ENCODE measurements at regions not wholly inside any gene's neighbourhood (a gene's known extent, or its start where the extent isn't known, plus 50 kb on each side); places are given as distances from the start of the nearest gene placed in this dataset.

- no peak overlapping the region for H3K9ac ChIP-seq (ENCODE audit: low read length)
- POLR2A ChIA-PET (ENCODE audit: unreplicated experiment): no interaction called here
These were observed 303.5 kb upstream of the MDGA2 start for GRCh38 chr14:47978871-47979270.

DNA sequence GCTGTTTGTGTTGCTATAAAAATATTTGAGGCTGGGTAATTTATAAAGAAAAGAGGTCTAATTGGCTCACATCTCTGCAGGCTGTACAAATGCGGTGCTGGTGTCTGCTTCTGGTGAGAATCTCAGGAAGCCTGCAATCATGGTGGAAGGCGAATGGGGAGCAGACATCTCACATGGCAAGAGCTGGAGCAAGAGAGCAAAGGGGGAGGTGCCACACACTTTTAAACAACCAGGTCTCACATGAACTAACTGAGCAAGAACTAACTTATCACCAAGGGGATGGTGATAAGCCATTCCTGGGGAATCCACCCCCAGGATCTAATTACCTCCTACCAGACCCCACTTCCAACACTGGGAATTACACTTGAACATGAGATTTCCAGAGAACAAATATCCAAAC is 300.7 kb upstream of the MDGA2 start:
- Histone ChIP-seq H4K20me1 (ENCODE audit: low read length) (no peaks in the 10 kb centered on the region), H3K27ac (ENCODE audit: low read length) (no peak overlapping the region), H3K4me2 (ENCODE audit: low read length) (no peak overlapping the region), H3K9ac (ENCODE audit: low read length) (no peak overlapping the region), H3F3A (ENCODE audit: low read length, unreplicated experiment) (no peaks in the 10 kb centered on the region), H3K27me3 (ENCODE audit: low read length) (no peaks in the 10 kb centered on the region; the same call in 1 of the 2 replicates), H3K9me3 (ENCODE audit: low read length) (no peaks in the 10 kb centered on the region), H3K4me1 (ENCODE audit: insufficient read depth, low read length) (no peaks in the 10 kb centered on the region), H3K9me2 (replicated peaks; ENCODE audit: low read length) (no peaks in the 10 kb centered on the region), H3K79me2 (ENCODE audit: low read length) (no peaks in the 10 kb centered on the region), H3K36me3 (ENCODE audit: low read depth, low read length) (no peaks in the 10 kb centered on the region), H3K4me3 (ENCODE audit: low read length) (no peak overlapping the region), H2AFZ (ENCODE audit: low read length) (no peak overlapping the region)
- no peak for ATAC-seq
- intact Hi-C loops (cut with micrococcal nuclease): no loop called here
- no TSS peak for BruUV-seq (replicated peaks)
- TF ChIP-seq EZH2 (IDR thresholded peaks at IDR 0.05; ENCODE audit: low read length, unreplicated experiment): no peak
- TF ChIP-seq EZH2phosphoT487 (IDR thresholded peaks at IDR 0.05; ENCODE audit: borderline replicate concordance, low read length): no peak
- TF ChIP-seq CTCF (conservative IDR thresholded peaks at IDR 0.05; ENCODE audit: low read depth, low read length): no peak
- POLR2A ChIA-PET (ENCODE audit: unreplicated experiment): no interaction called here
- CTCF ChIA-PET: no interaction called here
- no peak for DNase-seq

More at GRCh38 chr14:47978871-47979270, 303.5 kb upstream of the MDGA2 start:
- no TSS peak for BruUV-seq (replicated peaks)
- Histone ChIP-seq H3K4me2 (ENCODE audit: low read length) (no peak overlapping the region), H3F3A (ENCODE audit: low read length, unreplicated experiment) (no peaks in the 10 kb centered on the region), H3K27me3 (ENCODE audit: low read length) (peaks cover 3% of the 10 kb centered on the region; the same call in 1 of the 2 replicates), H3K4me3 (ENCODE audit: low read length) (no peak overlapping the region), H3K9me2 (replicated peaks; ENCODE audit: low read length) (no peaks in the 10 kb centered on the region), H3K4me1 (ENCODE audit: insufficient read depth, low read length) (no peaks in the 10 kb centered on the region), H3K27ac (ENCODE audit: low read length) (no peak overlapping the region), H4K20me1 (ENCODE audit: low read length) (no peaks in the 10 kb centered on the region), H3K36me3 (ENCODE audit: low read depth, low read length) (no peaks in the 10 kb centered on the region), H2AFZ (ENCODE audit: low read length) (no peak overlapping the region), H3K79me2 (ENCODE audit: low read length) (no peaks in the 10 kb centered on the region), H3K9me3 (ENCODE audit: low read length) (no peaks in the 10 kb centered on the region)
- ATAC-seq (no peak), DNase-seq (no peak)
- intact Hi-C loops (cut with micrococcal nuclease): no loop called here
- CTCF ChIA-PET: no interaction called here
- TF ChIP-seq CTCF (conservative IDR thresholded peaks at IDR 0.05; ENCODE audit: low read depth, low read length) (no peak), EZH2 (IDR thresholded peaks at IDR 0.05; ENCODE audit: low read length, unreplicated experiment) (no peak), EZH2phosphoT487 (IDR thresholded peaks at IDR 0.05; ENCODE audit: borderline replicate concordance, low read length) (no peak)

DNA sequence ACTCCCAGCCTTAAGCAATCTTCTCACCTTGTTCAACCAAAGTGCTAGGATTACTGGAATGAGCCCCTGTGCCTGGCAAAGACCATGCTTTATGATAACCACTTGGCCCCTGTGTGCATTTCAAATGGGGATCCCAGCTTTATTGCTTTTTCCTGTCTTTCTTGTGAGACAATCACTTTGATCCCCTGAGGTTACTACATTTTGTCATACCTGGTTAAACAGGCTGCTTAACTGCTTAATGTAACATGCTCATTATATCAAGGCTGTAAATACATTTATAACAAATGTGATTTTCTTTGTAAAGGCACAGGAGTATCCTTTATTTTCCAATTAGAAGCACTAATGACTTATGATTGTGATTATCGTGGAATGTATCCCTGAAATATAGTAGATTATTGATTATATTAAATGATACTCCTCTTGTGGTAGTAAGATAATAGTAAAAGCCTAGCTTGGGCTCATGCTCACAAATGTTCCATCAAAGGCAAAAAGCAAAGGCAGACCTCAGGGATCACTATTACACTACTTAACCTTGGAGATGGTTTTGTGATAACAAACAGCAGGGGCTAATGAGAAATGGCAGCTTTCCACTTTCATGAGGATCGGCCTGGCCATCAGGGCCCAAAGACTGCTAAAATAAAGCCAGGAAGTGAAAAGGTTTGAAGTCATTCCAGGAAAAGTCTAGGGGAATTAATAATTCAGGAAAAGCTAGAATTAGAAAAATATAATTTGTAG is 290.8 kb upstream of the MDGA2 start:
- DNase-seq (no peak), ATAC-seq (no peak)
- H2AFZ ChIP-seq (ENCODE audit: low read length): no peak overlapping the region
- H3K27ac ChIP-seq (ENCODE audit: low read length): no peak overlapping the region
- TF ChIP-seq EZH2phosphoT487 (IDR thresholded peaks at IDR 0.05; ENCODE audit: borderline replicate concordance, low read length): no peak
- TF ChIP-seq EZH2 (IDR thresholded peaks at IDR 0.05; ENCODE audit: low read length, unreplicated experiment): no peak
- no peak for TF ChIP-seq CTCF (conservative IDR thresholded peaks at IDR 0.05; ENCODE audit: low read depth, low read length)
- peaks cover 9% of the 10 kb centered on the region for H3K4me1 ChIP-seq (ENCODE audit: insufficient read depth, low read length)
- POLR2A ChIA-PET (ENCODE audit: unreplicated experiment): no interaction called here
- CTCF ChIA-PET: no interaction called here
- no peaks in the 10 kb centered on the region for H3F3A ChIP-seq (ENCODE audit: low read length, unreplicated experiment)
- BruUV-seq (replicated peaks): no TSS peak
- H3K4me2 ChIP-seq (ENCODE audit: low read length): no peak overlapping the region
- no peaks in the 10 kb centered on the region for H3K36me3 ChIP-seq (ENCODE audit: low read depth, low read length)
- no peaks in the 10 kb centered on the region for H3K27me3 ChIP-seq (ENCODE audit: low read length)
- H3K9me3 ChIP-seq (ENCODE audit: low read length): no peaks in the 10 kb centered on the region
- H3K9ac ChIP-seq (ENCODE audit: low read length): no peak overlapping the region
- intact Hi-C loops (cut with micrococcal nuclease): no loop called here
- H3K4me3 ChIP-seq (ENCODE audit: low read length): no peak overlapping the region
- H4K20me1 ChIP-seq (ENCODE audit: low read length): no peaks in the 10 kb centered on the region
- no peaks in the 10 kb centered on the region for H3K79me2 ChIP-seq (ENCODE audit: low read length)
- no peaks in the 10 kb centered on the region for H3K9me2 ChIP-seq (replicated peaks; ENCODE audit: low read length)
